Loucy (cell line): ENCODE measurements at regions not wholly inside any gene's neighbourhood (a gene's known extent, or its start where the extent isn't known, plus 50 kb on each side); places are given as distances from the start of the nearest gene placed in this dataset.

Experiments
- H2AFZ ChIP-seq: fragments of 200-600 bp; sonication (generic); 2 replicates; pipeline ENCODE4 v1.6.0; 2016; ENCODE audit warnings: antibody characterized with exemption, mild to moderate bottlenecking, low read length, moderate library complexity
- H3F3A ChIP-seq: fragments of 200-600 bp; 2 replicates; pipeline ENCODE4 v1.6.0; 2016; ENCODE audit warnings: antibody characterized with exemption, low read depth, mild to moderate bottlenecking
- H3K27me3 ChIP-seq: fragments of 200-600 bp; sonication (generic); 2 replicates; pipeline ENCODE4 v1.6.1; 2014; ENCODE audit warnings: low read length, mild to moderate bottlenecking; ENCODE audit not compliant: insufficient read depth, poor library complexity, severe bottlenecking
- H3K36me3 ChIP-seq: fragments of 200-600 bp; sonication (generic); 2 replicates; pipeline ENCODE4 v1.6.1; 2016; ENCODE audit warnings: low read length; ENCODE audit not compliant: insufficient read depth
- H3K4me1 ChIP-seq: fragments of 200-600 bp; sonication (generic); 2 replicates; pipeline ENCODE4 v1.5.1; 2014; ENCODE audit warnings: low read length, mild to moderate bottlenecking; ENCODE audit not compliant: insufficient read depth, poor library complexity, severe bottlenecking
- H3K4me2 ChIP-seq: fragments of 200-600 bp; sonication (generic); 2 replicates; pipeline ENCODE4 v1.6.0; 2014; ENCODE audit warnings: antibody characterized with exemption, low read length, low read depth, mild to moderate bottlenecking; ENCODE audit not compliant: poor library complexity, severe bottlenecking
- H3K4me3 ChIP-seq: fragments of 200-600 bp; sonication (generic); 2 replicates; pipeline ENCODE4 v1.5.1; 2014; ENCODE audit warnings: low read length, mild to moderate bottlenecking, mixed read lengths; ENCODE audit not compliant: poor library complexity, severe bottlenecking
- H3K79me2 ChIP-seq: fragments of 200-600 bp; sonication (generic); 2 replicates; pipeline ENCODE4 v1.6.1; 2014; ENCODE audit warnings: low read length; ENCODE audit not compliant: insufficient read depth
- H3K9ac ChIP-seq: fragments of 200-600 bp; sonication (generic); 2 replicates; pipeline ENCODE4 v1.6.0; 2014; ENCODE audit warnings: mild to moderate bottlenecking, low read depth, low read length, moderate library complexity; ENCODE audit not compliant: poor library complexity, severe bottlenecking
- H3K9me2 ChIP-seq: fragments of 200-600 bp; sonication (generic); replicated peaks from 2 replicates; pipeline ENCODE4 v1.6.1; 2016; ENCODE audit warnings: low read depth, low read length, mixed read lengths
- H3K9me3 ChIP-seq: fragments of 200-600 bp; sonication (generic); 2 replicates; pipeline ENCODE4 v1.6.1; 2014; ENCODE audit warnings: mild to moderate bottlenecking, antibody characterized with exemption, low read length, low read depth; ENCODE audit not compliant: insufficient read depth
- H4K20me1 ChIP-seq: fragments of 200-600 bp; sonication (generic); 2 replicates; pipeline ENCODE4 v1.6.0; 2014; ENCODE audit warnings: antibody characterized with exemption, low read length, mild to moderate bottlenecking; ENCODE audit not compliant: insufficient read depth, poor library complexity, severe bottlenecking
- EZH2phosphoT487 ChIP-seq: fragments of 200-600 bp; IDR thresholded peaks from 2 replicates; pipeline ENCODE4 v1.6.1; 2018; ENCODE audit warnings: antibody characterized with exemption, mild to moderate bottlenecking, moderate library complexity, borderline replicate concordance
- TF ChIP-seq, protein P1 (sequence below): fragments of 200-600 bp; sonication (generic); conservative IDR thresholded peaks from 2 replicates; pipeline ENCODE4 v1.5.1; 2014; ENCODE audit warnings: mild to moderate bottlenecking, antibody characterized with exemption, low read length

DNA sequence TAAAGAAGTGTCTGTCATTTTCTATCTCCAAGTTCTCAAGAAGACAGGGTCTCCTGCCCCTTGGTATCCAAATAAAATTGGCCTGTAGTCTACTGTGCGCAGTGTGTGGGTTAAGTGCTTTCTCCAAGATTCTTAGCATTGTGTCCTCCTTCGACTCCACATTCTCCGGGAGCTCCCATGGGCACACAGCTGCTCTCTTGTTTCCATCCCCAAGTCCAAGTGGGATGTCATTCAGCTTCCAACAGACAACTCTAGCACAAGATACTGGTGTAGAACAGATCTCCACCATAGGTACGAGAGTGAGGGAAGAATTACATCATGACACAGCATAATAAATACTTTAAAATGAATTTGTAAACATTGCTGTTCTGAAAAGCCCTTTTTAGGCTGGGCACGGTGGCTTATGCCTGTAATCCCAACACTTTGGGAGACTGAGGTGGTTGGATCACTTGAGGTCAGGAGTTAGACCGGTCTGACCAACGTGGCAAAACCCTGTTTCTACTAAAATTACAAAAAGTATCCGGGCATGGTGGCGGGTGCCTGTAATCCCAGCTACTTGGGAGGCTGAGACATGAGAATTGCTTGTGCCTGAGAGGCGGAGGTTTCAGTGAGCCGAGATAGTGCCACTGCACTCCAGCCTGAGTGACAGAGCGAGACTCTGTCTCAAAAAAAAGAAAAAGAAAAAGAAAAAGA, 196.2 kb downstream of the C9orf152 start:
- H3K27me3 ChIP-seq = no peaks in the 10 kb centered on the region
- no peaks in the 10 kb centered on the region for H3K4me1 ChIP-seq
- no peaks in the 10 kb centered on the region for H3K36me3 ChIP-seq
- H3K4me2 ChIP-seq = no peak overlapping the region
- no peaks in the 10 kb centered on the region for H3K79me2 ChIP-seq
- H3K9me2 ChIP-seq = no peaks in the 10 kb centered on the region
- H3F3A ChIP-seq = no peaks in the 10 kb centered on the region
- H3K9ac ChIP-seq = no peak overlapping the region
- no peak for TF ChIP-seq EZH2phosphoT487
- TF ChIP-seq, protein P1, sequence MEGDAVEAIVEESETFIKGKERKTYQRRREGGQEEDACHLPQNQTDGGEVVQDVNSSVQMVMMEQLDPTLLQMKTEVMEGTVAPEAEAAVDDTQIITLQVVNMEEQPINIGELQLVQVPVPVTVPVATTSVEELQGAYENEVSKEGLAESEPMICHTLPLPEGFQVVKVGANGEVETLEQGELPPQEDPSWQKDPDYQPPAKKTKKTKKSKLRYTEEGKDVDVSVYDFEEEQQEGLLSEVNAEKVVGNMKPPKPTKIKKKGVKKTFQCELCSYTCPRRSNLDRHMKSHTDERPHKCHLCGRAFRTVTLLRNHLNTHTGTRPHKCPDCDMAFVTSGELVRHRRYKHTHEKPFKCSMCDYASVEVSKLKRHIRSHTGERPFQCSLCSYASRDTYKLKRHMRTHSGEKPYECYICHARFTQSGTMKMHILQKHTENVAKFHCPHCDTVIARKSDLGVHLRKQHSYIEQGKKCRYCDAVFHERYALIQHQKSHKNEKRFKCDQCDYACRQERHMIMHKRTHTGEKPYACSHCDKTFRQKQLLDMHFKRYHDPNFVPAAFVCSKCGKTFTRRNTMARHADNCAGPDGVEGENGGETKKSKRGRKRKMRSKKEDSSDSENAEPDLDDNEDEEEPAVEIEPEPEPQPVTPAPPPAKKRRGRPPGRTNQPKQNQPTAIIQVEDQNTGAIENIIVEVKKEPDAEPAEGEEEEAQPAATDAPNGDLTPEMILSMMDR = no peak
- no peaks in the 10 kb centered on the region for H3K9me3 ChIP-seq
- H3K4me3 ChIP-seq = no peak overlapping the region
- H4K20me1 ChIP-seq = no peaks in the 10 kb centered on the region
- no peak overlapping the region for H2AFZ ChIP-seq

DNA sequence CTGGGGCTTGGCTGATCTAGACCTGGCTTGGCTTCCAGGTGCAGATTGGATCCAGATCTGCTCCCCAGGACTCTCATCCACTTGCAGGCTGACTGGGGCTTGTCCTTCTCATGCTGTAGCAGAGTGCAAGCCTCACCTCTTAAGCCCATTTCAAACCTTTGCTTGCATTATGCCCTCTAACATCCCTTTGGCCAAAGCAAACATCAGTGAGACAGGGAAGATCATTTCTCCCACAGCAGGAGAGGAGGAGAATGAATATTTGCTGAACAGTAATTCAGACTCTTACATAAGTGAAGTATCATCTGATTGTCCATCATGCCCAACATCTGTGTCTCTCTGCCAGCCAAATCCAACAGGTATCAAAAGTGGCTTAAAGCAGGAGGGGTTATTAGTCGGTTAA, 194.9 kb downstream of the C9orf152 start:
- H3K27me3 ChIP-seq = no peaks in the 10 kb centered on the region
- no peaks in the 10 kb centered on the region for H3K36me3 ChIP-seq
- H3K9me3 ChIP-seq = no peaks in the 10 kb centered on the region
- no peak overlapping the region for H3K4me3 ChIP-seq
- H3F3A ChIP-seq = no peaks in the 10 kb centered on the region
- H3K9me2 ChIP-seq = no peaks in the 10 kb centered on the region
- no peaks in the 10 kb centered on the region for H3K4me1 ChIP-seq
- no peaks in the 10 kb centered on the region for H4K20me1 ChIP-seq
- H3K79me2 ChIP-seq = no peaks in the 10 kb centered on the region
- no peak overlapping the region for H3K4me2 ChIP-seq
- no peak for TF ChIP-seq EZH2phosphoT487
- TF ChIP-seq, protein P1 = no peak
- H2AFZ ChIP-seq = no peak overlapping the region
- no peak overlapping the region for H3K9ac ChIP-seq

DNA sequence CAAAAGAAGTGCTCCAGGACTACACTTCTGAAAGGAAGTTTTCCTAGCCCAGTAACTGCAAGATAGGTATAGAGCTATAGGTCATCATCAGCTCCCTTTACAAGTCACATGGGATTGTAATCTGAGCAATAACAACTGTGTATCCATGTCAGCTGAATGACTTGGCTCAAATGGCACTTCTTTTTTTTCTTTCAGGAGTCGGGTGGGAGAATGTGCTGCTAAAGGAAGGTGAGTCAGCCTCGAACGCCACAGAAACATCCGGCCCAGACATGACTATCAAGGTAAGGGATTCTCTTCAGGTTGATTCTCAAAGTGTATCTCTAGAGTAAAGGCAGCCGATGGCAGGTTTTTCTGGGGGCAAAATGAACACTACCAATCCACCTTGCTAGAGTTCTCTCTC, 192.2 kb downstream of the C9orf152 start:
- Histone ChIP-seq H2AFZ (no peak overlapping the region), H3K79me2 (no peaks in the 10 kb centered on the region), H3K36me3 (no peaks in the 10 kb centered on the region), H3K27me3 (no peaks in the 10 kb centered on the region), H3K4me1 (no peaks in the 10 kb centered on the region), H3K4me3 (no peak overlapping the region), H3K9me3 (no peaks in the 10 kb centered on the region), H3F3A (no peaks in the 10 kb centered on the region), H4K20me1 (no peaks in the 10 kb centered on the region), H3K4me2 (no peak overlapping the region), H3K9me2 (no peaks in the 10 kb centered on the region), H3K9ac (no peak overlapping the region)
- TF ChIP-seq, protein P1 = no peak
- TF ChIP-seq EZH2phosphoT487 = no peak
